SU-DHL-6 (cell line): ENCODE measurements at regions not wholly inside any gene's neighbourhood (a gene's known extent, or its start where the extent isn't known, plus 50 kb on each side); places are given as distances from the start of the nearest gene placed in this dataset.

Experiments used
- CTCF ChIP-seq: fragments of 200-600 bp; sonication (generic); IDR thresholded peaks from one replicate; pipeline ENCODE4 v1.5.1; 2017; ENCODE audit warnings: antibody characterized with exemption, mild to moderate bottlenecking, low read length, moderate library complexity; ENCODE audit not compliant: insufficient read depth, poor library complexity, severe bottlenecking
- EZH2phosphoT487 ChIP-seq: fragments of 200-600 bp; sonication (generic), shearing (Covaris generic); conservative IDR thresholded peaks from 2 replicates; pipeline ENCODE4 v1.6.1; 2018; ENCODE audit warnings: mild to moderate bottlenecking, antibody characterized with exemption, low read length, moderate library complexity, mixed read lengths

- TF ChIP-seq CTCF (no peak), EZH2phosphoT487 (no peak)
These were observed 55.5 kb upstream of the RBM15 start for GRCh38 chr1:110283677-110284076.
